GM12878 (cell line): ENCODE measurements at regions not wholly inside any gene's neighbourhood (a gene's known extent, or its start where the extent isn't known, plus 50 kb on each side); places are given as distances from the start of the nearest gene placed in this dataset.

Experiments used
- ATAC-seq: fragments of 200-7000 bp; cut with Tn5 transposase; 3 replicates; pipeline ENCODE4 v1.9.1; 2020; ENCODE audit warnings: mild to moderate bottlenecking, moderate library complexity
- BruUV-seq: library from RNA; stranded (reverse); fragments of 400-500 nt; replicated peaks from 2 replicates; lab custom pipeline; 2021; lab: Mats Ljungman, UMichigan
- CTCF ChIA-PET: fragments of 300-600 bp; sonication (Branson Sonifier 250); formaldehyde crosslinking; extraction: SDS; loops from one replicate; lab custom pipeline; 2021; ENCODE audit warnings: inconsistent platforms; lab: Yijun Ruan, JAX
- POLR2A ChIA-PET: fragments of 350-600 bp; formaldehyde crosslinking; extraction: SDS; loops from one replicate; lab custom pipeline; 2021; ENCODE audit warnings: inconsistent platforms; lab: Charles Lee
- RAD21 ChIA-PET: fragments of 300-600 bp; sonication (Branson Sonifier 250); formaldehyde crosslinking; loops from one replicate; lab custom pipeline; 2023; ENCODE audit warnings: antibody characterized with exemption; ENCODE audit not compliant: unreplicated experiment; lab: Charles Lee
- SMC1A ChIA-PET: fragments of 300-600 bp; sonication (Branson Sonifier 250); formaldehyde crosslinking; loops from one replicate; lab custom pipeline; 2023; ENCODE audit not compliant: unreplicated experiment, uncharacterized antibody; lab: Charles Lee
- DNase-seq: peaks from one replicate; pipeline ENCODE4 v3.0.0-alpha.2; 2011; ENCODE audit warnings: low read depth, low spot score
- FAIRE-seq: peaks from 3 replicates; lab custom pipeline; 2011; peaks lifted over from hg19 to GRCh38; lab: Jason Lieb, UNC
- H2AFZ ChIP-seq: 2 replicates; pipeline ENCODE4 v1.6.0; 2011; ENCODE audit warnings: low read depth, low read length, control low read depth; ENCODE audit not compliant: control insufficient read depth
- H3K27ac ChIP-seq: 2 replicates; pipeline ENCODE4 v1.5.1; 2011; ENCODE audit warnings: control low read depth; ENCODE audit not compliant: control insufficient read depth, insufficient read depth
- H3K27me3 ChIP-seq, 2 experiments: replicated peaks in 1 of 2; 2 replicates each; pipeline versions ENCODE4 v1.6.0 to v1.6.1; 2011; ENCODE audit warnings: low read length in 1 of 2; ENCODE audit not compliant: control insufficient read depth in 2 of 2, insufficient read depth in 2 of 2
- H3K36me3 ChIP-seq, 2 experiments: 2 replicates each; pipeline ENCODE4 v1.5.1; 2011; ENCODE audit warnings: low read length in 1 of 2; ENCODE audit not compliant: control insufficient read depth in 2 of 2, insufficient read depth in 2 of 2
- H3K4me1 ChIP-seq: 2 replicates; pipeline ENCODE4 v1.6.1; 2011; ENCODE audit warnings: mild to moderate bottlenecking, low read length, moderate library complexity, mixed read lengths; ENCODE audit not compliant: control insufficient read depth, insufficient read depth
- H3K4me2 ChIP-seq: 2 replicates; pipeline ENCODE4 v1.6.0; 2011; ENCODE audit warnings: control low read depth; ENCODE audit not compliant: control insufficient read depth, insufficient read depth
- H3K4me3 ChIP-seq: fragments of 200-600 bp; sonication (generic); 2 replicates; pipeline ENCODE4 v1.5.1; 2016
- H3K79me2 ChIP-seq: 2 replicates; pipeline ENCODE4 v1.6.0; 2011; ENCODE audit warnings: low read length; ENCODE audit not compliant: control insufficient read depth, insufficient read depth
- H3K9ac ChIP-seq: 2 replicates; pipeline ENCODE4 v1.8.0; 2011; ENCODE audit warnings: low read length, control low read depth, mixed read lengths; ENCODE audit not compliant: control insufficient read depth, insufficient read depth
- H3K9me3 ChIP-seq: replicated peaks from 3 replicates; pipeline ENCODE4 v1.5.1; 2011; ENCODE audit warnings: mild to moderate bottlenecking, low read length; ENCODE audit not compliant: control insufficient read depth, insufficient read depth
- H4K20me1 ChIP-seq: 2 replicates; pipeline ENCODE4 v1.6.0; 2011; ENCODE audit not compliant: control insufficient read depth, insufficient read depth
- FOXK2 ChIP-seq: fragments of 450-650 bp; IDR thresholded peaks from 2 replicates; pipeline ENCODE4 v1.6.1; 2017; ENCODE audit warnings: mild to moderate bottlenecking, moderate library complexity
- FOXM1 ChIP-seq: IDR thresholded peaks from 2 replicates; pipeline ENCODE4 v1.6.1; 2012; ENCODE audit warnings: low read depth, mild to moderate bottlenecking, inconsistent platforms, low read length, moderate library complexity
- IKZF2 ChIP-seq, 2 experiments: fragments of 450-650 bp; IDR thresholded peaks; 2 replicates each; pipeline ENCODE4 v1.6.1; 2017; ENCODE audit warnings: mild to moderate bottlenecking in 2 of 2, moderate library complexity in 2 of 2
- JUNB ChIP-seq: IDR thresholded peaks from 2 replicates; pipeline ENCODE4 v1.6.1; 2016; ENCODE audit warnings: antibody characterized with exemption, mild to moderate bottlenecking
- RAD21 ChIP-seq: IDR thresholded peaks from 2 replicates; pipeline ENCODE4 v1.6.1; 2011; ENCODE audit warnings: mild to moderate bottlenecking, low read depth, low read length, moderate library complexity; ENCODE audit not compliant: insufficient read depth
- SMC3 ChIP-seq: IDR thresholded peaks from 2 replicates; pipeline ENCODE4 v1.6.1; 2011; ENCODE audit warnings: low read length, improper control_type of control experiment, borderline replicate concordance
- SREBF1 ChIP-seq: IDR thresholded peaks from 2 replicates; pipeline ENCODE4 v1.6.1; 2012; ENCODE audit warnings: mild to moderate bottlenecking, low read length
- SRF ChIP-seq, 2 experiments: IDR thresholded peaks; 2 replicates each; pipeline ENCODE4 v1.6.1; 2011; ENCODE audit warnings: low read depth in 2 of 2, low read length in 2 of 2, mild to moderate bottlenecking in 1 of 2, moderate library complexity in 1 of 2
- SUPT20H ChIP-seq: IDR thresholded peaks from 2 replicates; pipeline ENCODE4 v1.6.1; 2011; ENCODE audit warnings: low read depth, mild to moderate bottlenecking, low read length, moderate library complexity, borderline replicate concordance; ENCODE audit not compliant: control insufficient read depth
- SUZ12 ChIP-seq: fragments of 200-600 bp; sonication (generic); IDR thresholded peaks from one replicate; pipeline ENCODE4 v1.6.1; 2018; ENCODE audit warnings: antibody characterized with exemption, mild to moderate bottlenecking; ENCODE audit not compliant: unreplicated experiment
- ZZZ3 ChIP-seq: IDR thresholded peaks from 2 replicates; pipeline ENCODE4 v1.6.1; 2011; ENCODE audit warnings: low read depth; ENCODE audit not compliant: control insufficient read depth, insufficient read length
- WGBS: methylation state at CpG from one replicate; pipeline ENCODE4 v1.1.6; 2016; ENCODE audit warnings: low lambda C conversion rate; ENCODE audit not compliant: insufficient replicate concordance, insufficient coverage; ENCODE audit errors: missing lambda C conversion rate; 5-methylcytosine and 5-hydroxymethylcytosine counted together
- in situ Hi-C: fragments of 300-500 bp; cut with MboI; formaldehyde crosslinking; loops from 9 replicates; pipeline ENCODE4 v1.14.3; 2018; ENCODE audit warnings: mixed read lengths
- intact Hi-C: fragments of 100-400 bp; cut with micrococcal nuclease; formaldehyde crosslinking; loops from one replicate; pipeline ENCODE4 v1.14.2; 2022; ENCODE audit not compliant: unreplicated experiment
- TF ChIP-seq, protein P1 (sequence below): fragments of 450-650 bp; IDR thresholded peaks from 2 replicates; pipeline ENCODE4 v1.6.1; 2017; ENCODE audit warnings: mild to moderate bottlenecking, moderate library complexity

DNA sequence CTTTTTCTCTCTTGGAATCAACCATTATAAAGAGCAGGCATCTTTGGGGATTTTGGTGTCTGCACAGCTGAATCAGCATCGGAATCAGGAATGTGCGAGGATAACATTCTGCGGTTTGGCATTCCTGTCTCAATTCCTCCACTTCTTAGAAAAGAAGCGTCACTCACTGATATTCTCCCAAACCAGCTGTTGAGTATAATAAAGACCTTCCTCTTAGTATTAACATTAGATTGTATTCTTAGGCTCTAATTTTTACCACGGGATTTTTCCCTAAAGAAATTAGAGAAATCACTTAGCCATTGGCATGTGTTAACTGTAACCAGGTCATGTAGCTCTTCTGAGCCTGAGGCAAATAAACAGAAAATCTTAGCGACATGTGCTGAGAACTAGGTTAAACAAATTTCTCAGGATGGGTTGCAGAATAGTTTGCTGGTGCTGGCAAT lies 128.7 kb downstream of the TMX1 start:
- ATAC-seq, result no peak
- no peaks in the 10 kb centered on the region for H3K27me3 ChIP-seq
- no TSS peak for BruUV-seq
- 69% methylated on average over 6 of the region's 6 CpGs for WGBS
- ChIA-PET CTCF (interaction anchor here (0.9 kb wide), 1 partner anchor 408 kb away, joined by 3 read pairs; no protein-coding TSS in a partner anchor), RAD21 (no interaction called here), SMC1A (no interaction called here), POLR2A (no interaction called here)
- H2AFZ ChIP-seq, result no peak overlapping the region
- H3K9ac ChIP-seq, result no peak overlapping the region
- H3K27ac ChIP-seq, result no peak overlapping the region
- no peaks in the 10 kb centered on the region for H3K4me1 ChIP-seq
- H3K4me3 ChIP-seq, result no peak overlapping the region
- no peak for TF ChIP-seq SRF (IDR thresholded peaks at IDR 0.05; ENCODE audit: low read depth in 2 of 2, low read length in 2 of 2)
- in situ Hi-C loops, result no loop called here
- intact Hi-C loops, result loop anchor here (5.0 kb wide), 1 partner anchor 284 kb away; the partner anchor contains the start of gene FRMD6
- H3K79me2 ChIP-seq, result no peaks in the 10 kb centered on the region
- no peak for DNase-seq
- FAIRE-seq, result no peak
- H3K36me3 ChIP-seq, result no peaks in the 10 kb centered on the region
- no peaks in the 10 kb centered on the region for H3K9me3 ChIP-seq
- H4K20me1 ChIP-seq, result no peaks in the 10 kb centered on the region
- no peak overlapping the region for H3K4me2 ChIP-seq

DNA sequence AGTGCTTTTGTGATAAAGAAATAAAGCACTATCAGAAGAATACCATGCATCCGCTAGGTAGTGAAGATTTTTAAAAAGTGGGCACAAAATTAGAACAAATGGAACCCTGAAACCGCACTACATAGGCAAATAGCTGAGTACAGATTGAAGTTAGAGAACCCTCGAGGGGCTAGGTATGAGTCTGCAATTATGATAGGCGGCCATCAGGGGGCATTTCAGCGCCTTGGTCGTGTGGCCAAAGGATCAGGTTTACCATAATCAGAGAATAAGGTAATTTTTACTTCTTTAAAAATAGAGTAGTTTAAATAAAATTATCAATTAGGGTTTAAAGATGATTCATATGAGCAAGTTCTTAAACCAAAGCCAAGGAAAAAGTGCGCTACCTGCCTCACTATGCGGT lies 129.8 kb downstream of the TMX1 start:
- CTCF ChIA-PET, result interaction anchor here (1.2 to 2.2 kb wide), 2 partner anchors 214 to 410 kb away, joined by 3 to 6 read pairs; no protein-coding TSS in a partner anchor
- POLR2A ChIA-PET, result no interaction called here
- peak; percentile 57 for TF ChIP-seq SMC3
- no peak for TF ChIP-seq SUPT20H
- no peak for TF ChIP-seq ZZZ3
- TF ChIP-seq SUZ12, result no peak
- TF ChIP-seq, protein P1, sequence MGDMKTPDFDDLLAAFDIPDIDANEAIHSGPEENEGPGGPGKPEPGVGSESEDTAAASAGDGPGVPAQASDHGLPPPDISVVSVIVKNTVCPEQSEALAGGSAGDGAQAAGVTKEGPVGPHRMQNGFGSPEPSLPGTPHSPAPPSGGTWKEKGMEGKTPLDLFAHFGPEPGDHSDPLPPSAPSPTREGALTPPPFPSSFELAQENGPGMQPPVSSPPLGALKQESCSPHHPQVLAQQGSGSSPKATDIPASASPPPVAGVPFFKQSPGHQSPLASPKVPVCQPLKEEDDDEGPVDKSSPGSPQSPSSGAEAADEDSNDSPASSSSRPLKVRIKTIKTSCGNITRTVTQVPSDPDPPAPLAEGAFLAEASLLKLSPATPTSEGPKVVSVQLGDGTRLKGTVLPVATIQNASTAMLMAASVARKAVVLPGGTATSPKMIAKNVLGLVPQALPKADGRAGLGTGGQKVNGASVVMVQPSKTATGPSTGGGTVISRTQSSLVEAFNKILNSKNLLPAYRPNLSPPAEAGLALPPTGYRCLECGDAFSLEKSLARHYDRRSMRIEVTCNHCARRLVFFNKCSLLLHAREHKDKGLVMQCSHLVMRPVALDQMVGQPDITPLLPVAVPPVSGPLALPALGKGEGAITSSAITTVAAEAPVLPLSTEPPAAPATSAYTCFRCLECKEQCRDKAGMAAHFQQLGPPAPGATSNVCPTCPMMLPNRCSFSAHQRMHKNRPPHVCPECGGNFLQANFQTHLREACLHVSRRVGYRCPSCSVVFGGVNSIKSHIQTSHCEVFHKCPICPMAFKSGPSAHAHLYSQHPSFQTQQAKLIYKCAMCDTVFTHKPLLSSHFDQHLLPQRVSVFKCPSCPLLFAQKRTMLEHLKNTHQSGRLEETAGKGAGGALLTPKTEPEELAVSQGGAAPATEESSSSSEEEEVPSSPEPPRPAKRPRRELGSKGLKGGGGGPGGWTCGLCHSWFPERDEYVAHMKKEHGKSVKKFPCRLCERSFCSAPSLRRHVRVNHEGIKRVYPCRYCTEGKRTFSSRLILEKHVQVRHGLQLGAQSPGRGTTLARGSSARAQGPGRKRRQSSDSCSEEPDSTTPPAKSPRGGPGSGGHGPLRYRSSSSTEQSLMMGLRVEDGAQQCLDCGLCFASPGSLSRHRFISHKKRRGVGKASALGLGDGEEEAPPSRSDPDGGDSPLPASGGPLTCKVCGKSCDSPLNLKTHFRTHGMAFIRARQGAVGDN, result no peak
- no peak for TF ChIP-seq IKZF2 (IDR thresholded peaks at IDR 0.05)
- TF ChIP-seq SREBF1, result no peak
- TF ChIP-seq RAD21, result peak; percentile 61
- no peak for TF ChIP-seq FOXM1
- no peak for TF ChIP-seq JUNB
- no peak for TF ChIP-seq FOXK2

More for the DNA sequence above, 129.8 kb downstream of the TMX1 start:
- Histone ChIP-seq H3K9me3 (no peaks in the 10 kb centered on the region), H3K4me1 (no peaks in the 10 kb centered on the region), H3K27me3 (no peaks in the 10 kb centered on the region), H3K79me2 (no peaks in the 10 kb centered on the region), H3K36me3 (no peaks in the 10 kb centered on the region), H2AFZ (no peak overlapping the region), H3K4me3 (no peak overlapping the region), H3K4me2 (no peak overlapping the region), H4K20me1 (no peaks in the 10 kb centered on the region), H3K27ac (no peak overlapping the region), H3K9ac (no peak overlapping the region)
- intact Hi-C loops (loop anchor here (2.0 to 5.0 kb wide), 2 partner anchors 282 to 407 kb away; partner anchors contain the start of gene FRMD6), in situ Hi-C loops (loop anchor here (10.0 kb wide), 1 partner anchor 405 kb away; no protein-coding TSS in a partner anchor)
- FAIRE-seq, result no peak
- RAD21 ChIA-PET, result no interaction called here
- SMC1A ChIA-PET, result interaction anchor here (1.1 to 1.2 kb wide), 2 partner anchors 13 to 407 kb away, joined by 3 to 4 read pairs; no protein-coding TSS in a partner anchor
- DNase-seq, result no peak
- WGBS, result 27% methylated on average over 8 of the region's 8 CpGs
- peak; percentile 42; the same call in 2 of the 3 replicates for ATAC-seq
- BruUV-seq, result no TSS peak
